ENCODE measurements at regions not wholly inside any gene's neighbourhood (a gene's known extent, or its start where the extent isn't known, plus 50 kb on each side); places are given as distances from the start of the nearest gene placed in this dataset.
"Not testable (repeated sequence)": the region's sequence is repeated elsewhere in the genome, so short reads cannot be mapped to it uniquely, and the experiment has no call there.

GRCh38 chr14:103193491-103193890 lies 70.2 kb downstream of the TNFAIP2 start:
- DNase-seq (ENCODE audit: low read depth in 6 of 9, low spot score in 9 of 9); H3K36me3 ChIP-seq (ENCODE audit: control insufficient read depth in 2 of 2, insufficient read depth in 2 of 2, low read length in 1 of 2); H3K27ac ChIP-seq (ENCODE audit: low read depth in 1 of 2, low read length in 1 of 2); H3K4me1 ChIP-seq (ENCODE audit: control insufficient read depth in 2 of 2, insufficient read depth in 2 of 2, low read length in 2 of 2); H3K9me3 ChIP-seq (ENCODE audit: control insufficient read depth in 2 of 2, insufficient read depth in 1 of 2, low read length in 1 of 2); H3K4me3 ChIP-seq (ENCODE audit: low read length in 2 of 2): not testable (repeated sequence)
- H3K27me3 ChIP-seq (ENCODE audit: control insufficient read depth in 2 of 2, insufficient read depth in 1 of 2, low read length in 1 of 2): peaks cover 32 to 41% of the 10 kb centered on the region in 2 donors
- WGBS: 96% methylated on average over 10 of the region's 10 CpGs

GRCh38 chr14:103194256-103195045 lies 71.2 kb downstream of the TNFAIP2 start:
- Histone ChIP-seq H3K27ac (ENCODE audit: low read depth in 1 of 2, low read length in 1 of 2) (no peak overlapping the region), H3K9me3 (ENCODE audit: control insufficient read depth in 2 of 2, insufficient read depth in 1 of 2, low read length in 1 of 2) (no peaks in the 10 kb centered on the region), H3K4me3 (ENCODE audit: low read length in 2 of 2) (no peak overlapping the region), H3K36me3 (ENCODE audit: control insufficient read depth in 2 of 2, insufficient read depth in 2 of 2, low read length in 1 of 2) (no peaks in the 10 kb centered on the region), H3K4me1 (ENCODE audit: control insufficient read depth in 2 of 2, insufficient read depth in 2 of 2, low read length in 2 of 2) (no peaks in the 10 kb centered on the region), H3K27me3 (ENCODE audit: control insufficient read depth in 2 of 2, insufficient read depth in 1 of 2, low read length in 1 of 2) (peaks cover 22 to 31% of the 10 kb centered on the region in 2 donors)
- no peak for DNase-seq (ENCODE audit: low read depth in 6 of 9, low spot score in 9 of 9)
- 95% methylated on average over 16 of the region's 16 CpGs for WGBS

GRCh38 chr14:103195828-103196615 lies 72.8 kb downstream of the TNFAIP2 start:
- 95% methylated on average over 22 of the region's 22 CpGs for WGBS
- Histone ChIP-seq H3K36me3 (ENCODE audit: control insufficient read depth in 2 of 2, insufficient read depth in 2 of 2, low read length in 1 of 2) (no peaks in the 10 kb centered on the region), H3K4me3 (ENCODE audit: low read length in 2 of 2) (no peak overlapping the region), H3K27me3 (ENCODE audit: control insufficient read depth in 2 of 2, insufficient read depth in 1 of 2, low read length in 1 of 2) (peaks cover 8 to 16% of the 10 kb centered on the region in 2 donors), H3K27ac (ENCODE audit: low read depth in 1 of 2, low read length in 1 of 2) (no peak overlapping the region), H3K4me1 (ENCODE audit: control insufficient read depth in 2 of 2, insufficient read depth in 2 of 2, low read length in 2 of 2) (no peaks in the 10 kb centered on the region), H3K9me3 (ENCODE audit: control insufficient read depth in 2 of 2, insufficient read depth in 1 of 2, low read length in 1 of 2) (no peaks in the 10 kb centered on the region)
- no peak for DNase-seq (ENCODE audit: low read depth in 6 of 9, low spot score in 9 of 9)

GRCh38 chr14:103196716-103197115 lies 73.5 kb downstream of the TNFAIP2 start:
- Histone ChIP-seq H3K9me3 (ENCODE audit: control insufficient read depth in 2 of 2, insufficient read depth in 1 of 2, low read length in 1 of 2) (no peaks in the 10 kb centered on the region), H3K27me3 (ENCODE audit: control insufficient read depth in 2 of 2, insufficient read depth in 1 of 2, low read length in 1 of 2) (peaks cover 5 to 11% of the 10 kb centered on the region in 2 donors), H3K4me3 (ENCODE audit: low read length in 2 of 2) (no peak overlapping the region), H3K27ac (ENCODE audit: low read depth in 1 of 2, low read length in 1 of 2) (no peak overlapping the region), H3K36me3 (ENCODE audit: control insufficient read depth in 2 of 2, insufficient read depth in 2 of 2, low read length in 1 of 2) (no peaks in the 10 kb centered on the region), H3K4me1 (ENCODE audit: control insufficient read depth in 2 of 2, insufficient read depth in 2 of 2, low read length in 2 of 2) (no peaks in the 10 kb centered on the region)
- no peak for DNase-seq (ENCODE audit: low read depth in 6 of 9, low spot score in 9 of 9)
- 92% methylated on average over 11 of the region's 11 CpGs for WGBS

- peaks cover 0 to 4% of the 10 kb centered on the region in 2 donors for H3K27me3 ChIP-seq (ENCODE audit: control insufficient read depth in 2 of 2, insufficient read depth in 1 of 2, low read length in 1 of 2)
- no peaks in the 10 kb centered on the region for H3K4me1 ChIP-seq (ENCODE audit: control insufficient read depth in 2 of 2, insufficient read depth in 2 of 2, low read length in 2 of 2)
- H3K9me3 ChIP-seq (ENCODE audit: control insufficient read depth in 2 of 2, insufficient read depth in 1 of 2, low read length in 1 of 2): no peaks in the 10 kb centered on the region
- no peaks in the 10 kb centered on the region for H3K36me3 ChIP-seq (ENCODE audit: control insufficient read depth in 2 of 2, insufficient read depth in 2 of 2, low read length in 1 of 2)
- H3K27ac ChIP-seq (ENCODE audit: low read depth in 1 of 2, low read length in 1 of 2): peak overlapping the region; percentile 10 to 54
- no peak for DNase-seq (ENCODE audit: low read depth in 6 of 9, low spot score in 9 of 9)
- no peak overlapping the region for H3K4me3 ChIP-seq (ENCODE audit: low read length in 2 of 2)
- WGBS: 80% methylated on average over 14 of the region's 14 CpGs
Observed at GRCh38 chr14:103198131-103199105, 75.2 kb downstream of the TNFAIP2 start.

GRCh38 chr14:103199124-103199523 lies 75.9 kb downstream of the TNFAIP2 start:
- peaks cover 1 to 2% of the 10 kb centered on the region in 2 donors for H3K9me3 ChIP-seq (ENCODE audit: control insufficient read depth in 2 of 2, insufficient read depth in 1 of 2, low read length in 1 of 2)
- no peak overlapping the region for H3K4me3 ChIP-seq (ENCODE audit: low read length in 2 of 2)
- WGBS: 95% methylated on average over 6 of the region's 6 CpGs
- no peak for DNase-seq (ENCODE audit: low read depth in 6 of 9, low spot score in 9 of 9)
- H3K4me1 ChIP-seq (ENCODE audit: control insufficient read depth in 2 of 2, insufficient read depth in 2 of 2, low read length in 2 of 2): no peaks in the 10 kb centered on the region
- no peaks in the 10 kb centered on the region for H3K36me3 ChIP-seq (ENCODE audit: control insufficient read depth in 2 of 2, insufficient read depth in 2 of 2, low read length in 1 of 2)
- peak overlapping the region in 1 of 2 donors; percentile 54 for H3K27ac ChIP-seq (ENCODE audit: low read depth in 1 of 2, low read length in 1 of 2)
- H3K27me3 ChIP-seq (ENCODE audit: control insufficient read depth in 2 of 2, insufficient read depth in 1 of 2, low read length in 1 of 2): peaks cover 0 to 4% of the 10 kb centered on the region in 2 donors

- Histone ChIP-seq H3K36me3 (ENCODE audit: control insufficient read depth in 2 of 2, insufficient read depth in 2 of 2, low read length in 1 of 2) (no peaks in the 10 kb centered on the region), H3K9me3 (ENCODE audit: control insufficient read depth in 2 of 2, insufficient read depth in 1 of 2, low read length in 1 of 2) (peaks cover 5 to 23% of the 10 kb centered on the region in 2 donors), H3K27ac (ENCODE audit: low read depth in 1 of 2, low read length in 1 of 2) (no peak overlapping the region), H3K4me3 (ENCODE audit: low read length in 2 of 2) (no peak overlapping the region), H3K4me1 (ENCODE audit: control insufficient read depth in 2 of 2, insufficient read depth in 2 of 2, low read length in 2 of 2) (peaks cover 0 to 3% of the 10 kb centered on the region in 2 donors), H3K27me3 (ENCODE audit: control insufficient read depth in 2 of 2, insufficient read depth in 1 of 2, low read length in 1 of 2) (peaks cover 7 to 15% of the 10 kb centered on the region in 2 donors)
- 84% methylated on average over 6 of the region's 6 CpGs for whole genome bisulfite sequencing
- DNase-seq (ENCODE audit: low read depth in 6 of 9, low spot score in 9 of 9): no peak
Observed at GRCh38 chr14:103201801-103202200, 78.5 kb downstream of the TNFAIP2 start.

- Histone ChIP-seq H3K36me3 (ENCODE audit: control insufficient read depth in 2 of 2, insufficient read depth in 2 of 2, low read length in 1 of 2) (no peaks in the 10 kb centered on the region), H3K27me3 (ENCODE audit: control insufficient read depth in 2 of 2, insufficient read depth in 1 of 2, low read length in 1 of 2) (peaks cover 25 to 44% of the 10 kb centered on the region in 2 donors), H3K27ac (ENCODE audit: low read depth in 1 of 2, low read length in 1 of 2) (no peak overlapping the region), H3K4me1 (ENCODE audit: control insufficient read depth in 2 of 2, insufficient read depth in 2 of 2, low read length in 2 of 2) (peaks cover 0 to 7% of the 10 kb centered on the region in 2 donors), H3K9me3 (ENCODE audit: control insufficient read depth in 2 of 2, insufficient read depth in 1 of 2, low read length in 1 of 2) (peaks cover 9 to 23% of the 10 kb centered on the region in 2 donors), H3K4me3 (ENCODE audit: low read length in 2 of 2) (no peak overlapping the region)
- WGBS: 91% methylated on average over 5 of the region's 5 CpGs
- no peak for DNase-seq (ENCODE audit: low read depth in 6 of 9, low spot score in 9 of 9)
Observed at GRCh38 chr14:103204852-103205540, 81.7 kb downstream of the TNFAIP2 start.
